A549 (cell line): ENCODE measurements at regions not wholly inside any gene's neighbourhood (a gene's known extent, or its start where the extent isn't known, plus 50 kb on each side); places are given as distances from the start of the nearest gene placed in this dataset.

Experiments used
- ATAC-seq, 2 experiments: fragments of 200-7000 bp in 1 of 2; fragments of >200 bp in 1 of 2; cut with Nextera tagmentation in 1 of 2; cut with Tn5 transposase in 1 of 2; 3 replicates each; pipeline versions ENCODE4 v1.8.0 to v1.9.1; 2018 to 2020; ENCODE audit warnings: mild to moderate bottlenecking in 1 of 2, moderate library complexity in 1 of 2
- CTCF ChIA-PET: fragments of 300-600 bp; sonication (Branson Sonifier 250); formaldehyde crosslinking; extraction: SDS; loops from one replicate; lab custom pipeline; 2021; ENCODE audit warnings: antibody characterized with exemption, inconsistent platforms; lab: Yijun Ruan, JAX
- POLR2A ChIA-PET: fragments of 350-600 bp; formaldehyde crosslinking; extraction: SDS; loops from one replicate; lab custom pipeline; 2021; ENCODE audit warnings: antibody characterized with exemption, inconsistent platforms; lab: Yijun Ruan, JAX
- DNase-seq, 2 experiments: peaks; one replicate each; pipeline versions ENCODE4 v3.0.0 to v3.0.0-alpha.2; 2011 to 2016; ENCODE audit warnings: low read depth in 1 of 2, low spot score in 1 of 2
- FAIRE-seq: peaks from 2 replicates; lab custom pipeline; 2011; peaks lifted over from hg19 to GRCh38; lab: Jason Lieb, UNC
- H3K27ac ChIP-seq, 2 experiments: fragments of >200 bp; sonication (Bioruptor Twin); formaldehyde crosslinking; 3 replicates each; pipeline ENCODE4 v1.5.1; 2016 to 2017
- H3K4me1 ChIP-seq: fragments of >200 bp; sonication (Bioruptor Twin); formaldehyde crosslinking; 3 replicates; pipeline ENCODE4 v1.6.1; 2016
- H3K4me2 ChIP-seq: fragments of >200 bp; sonication (Bioruptor Twin); formaldehyde crosslinking; 3 replicates; pipeline ENCODE4 v1.6.1; 2016
- H3K4me3 ChIP-seq: fragments of >200 bp; sonication (Bioruptor Twin); formaldehyde crosslinking; 3 replicates; pipeline ENCODE4 v1.5.1; 2016
- H3K9me3 ChIP-seq: fragments of >200 bp; sonication (Bioruptor Twin); formaldehyde crosslinking; 3 replicates; pipeline ENCODE4 v1.6.1; 2016
- BCL3 ChIP-seq: fragments of >200 bp; sonication (Bioruptor Twin); formaldehyde crosslinking; IDR thresholded peaks from 3 replicates; pipeline ENCODE4 v1.6.1; 2016
- CBX2 ChIP-seq: fragments of 200-600 bp; sonication (generic); IDR thresholded peaks from 2 replicates; pipeline ENCODE4 v1.6.1; 2016; ENCODE audit warnings: low read depth, mild to moderate bottlenecking, borderline replicate concordance
- CHD4 ChIP-seq: fragments of 200-600 bp; sonication (generic); IDR thresholded peaks from 2 replicates; pipeline ENCODE4 v1.6.1; 2016; ENCODE audit warnings: antibody characterized with exemption, mild to moderate bottlenecking, borderline replicate concordance
- CTCF ChIP-seq: fragments of >200 bp; sonication (Bioruptor Twin); formaldehyde crosslinking; IDR thresholded peaks from 3 replicates; pipeline ENCODE4 v1.5.1; 2016
- EHF ChIP-seq: fragments of 250-450 bp; sonication (Bioruptor Pico); IDR thresholded peaks from 2 replicates; pipeline ENCODE4 v1.5.0; 2020; ENCODE audit warnings: mild to moderate bottlenecking
- EHMT2 ChIP-seq: fragments of 200-600 bp; sonication (generic); IDR thresholded peaks from 2 replicates; pipeline ENCODE4 v1.6.1; 2016; ENCODE audit warnings: antibody characterized with exemption, low read depth, mild to moderate bottlenecking, moderate library complexity
- EP300 ChIP-seq, 2 experiments: fragments of >200 bp; sonication (Bioruptor Twin); formaldehyde crosslinking; IDR thresholded peaks; 2 replicates in 1 of 2; 3 replicates in 1 of 2; pipeline ENCODE4 v1.6.1; 2016 to 2017
- ESRRA ChIP-seq: fragments of 150-350 bp; IDR thresholded peaks from 2 replicates; pipeline ENCODE4 v1.6.1; 2014; ENCODE audit warnings: mild to moderate bottlenecking, low read length, borderline replicate concordance
- FOSL2 ChIP-seq, 2 experiments: fragments of 450-650 bp in 1 of 2; fragments of >200 bp in 1 of 2; sonication (Bioruptor Twin) in 1 of 2; formaldehyde crosslinking; IDR thresholded peaks; 2 replicates each; pipeline versions ENCODE4 v1.5.0 to v1.6.1; 2016 to 2020; ENCODE audit warnings: mild to moderate bottlenecking in 1 of 2, moderate library complexity in 1 of 2
- GATA3 ChIP-seq: IDR thresholded peaks from 2 replicates; pipeline ENCODE4 v1.6.1; 2012; ENCODE audit warnings: borderline replicate concordance
- HES2 ChIP-seq: fragments of >200 bp; sonication (Bioruptor Twin); formaldehyde crosslinking; IDR thresholded peaks from 2 replicates; pipeline ENCODE4 v1.6.1; 2016
- HEYL ChIP-seq: fragments of 250-450 bp; sonication (Bioruptor Pico); IDR thresholded peaks from 2 replicates; pipeline ENCODE4 v1.8.0; 2021; ENCODE audit warnings: mild to moderate bottlenecking, moderate library complexity
- HOXA7 ChIP-seq: fragments of 250-450 bp; sonication (Bioruptor Pico); IDR thresholded peaks from 2 replicates; pipeline ENCODE4 v1.5.0; 2020; ENCODE audit warnings: mild to moderate bottlenecking, moderate library complexity
- HOXB13 ChIP-seq: fragments of 250-450 bp; sonication (Bioruptor Pico); IDR thresholded peaks from 2 replicates; pipeline ENCODE4 v1.5.0; 2020; ENCODE audit warnings: low read depth, mild to moderate bottlenecking, moderate library complexity
- JUNB ChIP-seq: fragments of >200 bp; sonication (Bioruptor Twin); formaldehyde crosslinking; IDR thresholded peaks from 2 replicates; pipeline ENCODE4 v1.6.1; 2016
- KDM1A ChIP-seq: fragments of 200-600 bp; sonication (generic); IDR thresholded peaks from 2 replicates; pipeline ENCODE4 v1.6.1; 2016; ENCODE audit warnings: low read depth, mild to moderate bottlenecking
- PHF8 ChIP-seq: fragments of 200-600 bp; sonication (generic); IDR thresholded peaks from 2 replicates; pipeline ENCODE4 v1.6.1; 2016; ENCODE audit warnings: low read depth, mild to moderate bottlenecking, antibody characterized with exemption, moderate library complexity, borderline replicate concordance
- POLR2A ChIP-seq: IDR thresholded peaks from 2 replicates; pipeline ENCODE4 v1.6.1; 2012; ENCODE audit warnings: mild to moderate bottlenecking, low read length
- RCOR1 ChIP-seq: fragments of 150-350 bp; IDR thresholded peaks from 2 replicates; pipeline ENCODE4 v1.6.1; 2014; ENCODE audit warnings: antibody characterized with exemption, low read length, low read depth
- RFX5 ChIP-seq: fragments of 450-650 bp; IDR thresholded peaks from 2 replicates; pipeline ENCODE4 v1.7.1; 2014; ENCODE audit warnings: antibody characterized with exemption, mild to moderate bottlenecking, moderate library complexity
- ZNF302 ChIP-seq: fragments of 250-450 bp; sonication (Bioruptor Pico); IDR thresholded peaks from 2 replicates; pipeline ENCODE4 v1.9.0; 2021; ENCODE audit warnings: inconsistent platforms, mild to moderate bottlenecking, moderate library complexity
- ZSCAN20 ChIP-seq: fragments of 250-450 bp; sonication (Bioruptor Pico); IDR thresholded peaks from 2 replicates; pipeline ENCODE4 v1.8.0; 2022; ENCODE audit warnings: mild to moderate bottlenecking, moderate library complexity
- WGBS: methylation state at CpG from one replicate; pipeline ENCODE4 v1.1.6; 2017; ENCODE audit errors: missing lambda C conversion rate; 5-methylcytosine and 5-hydroxymethylcytosine counted together

GRCh38 chr11:88402784-88403183 lies 65.2 kb upstream of the CTSC start (continued):
- TF ChIP-seq JUNB (no peak), CTCF (no peak), GATA3 (no peak), EP300 (IDR thresholded peaks at IDR 0.05) (no peak)
- TF ChIP-seq, all 56 proteins: peak for 0

- Histone ChIP-seq H3K4me3 (no peak overlapping the region), H3K27ac (peak overlapping the region; percentile 53 to 61), H3K4me2 (peak overlapping the region; percentile 62), H3K9me3 (no peaks in the 10 kb centered on the region), H3K4me1 (peaks cover 37% of the 10 kb centered on the region)
- WGBS = 6% methylated on average over 2 of the region's 2 CpGs
- ATAC-seq (peak in 1 of 2 experiments; percentile 70; a peak in 3 of 6 replicates), DNase-seq (peak; percentile 9 to 40), FAIRE-seq (no peak)
- CTCF ChIA-PET = interaction anchor here (0.9 kb wide), 1 partner anchor 12 kb away, joined by 3 read pairs; no protein-coding TSS in a partner anchor
- no peak for TF ChIP-seq EHF (CRISPR knock-in tag)
- peak; percentile 30; the same call in 1 of the 2 replicates for TF ChIP-seq GATA3
- TF ChIP-seq HOXB13 (CRISPR knock-in tag) = no peak
- no peak for TF ChIP-seq HOXA7 (CRISPR knock-in tag)
- no peak for TF ChIP-seq POLR2A
- 0 out of 2 replicates have a peak, but pooled peaks have one; percentile 13 for TF ChIP-seq JUNB
- TF ChIP-seq FOSL2 (IDR thresholded peaks at IDR 0.05) = no peak
- peak; percentile 33 for TF ChIP-seq FOSL2 (CRISPR knock-in tag; IDR thresholded peaks at IDR 0.05)
- TF ChIP-seq ESRRA = no peak
- no peak for TF ChIP-seq ZSCAN20 (CRISPR knock-in tag)
- no peak for TF ChIP-seq EHMT2
- no peak for TF ChIP-seq RCOR1
- no peak for TF ChIP-seq ZNF302 (CRISPR knock-in tag)
- TF ChIP-seq CHD4 = no peak
- no peak for TF ChIP-seq EP300 (IDR thresholded peaks at IDR 0.05)
- TF ChIP-seq BCL3 = 0 out of 3 replicates have a peak, but pooled peaks have one; percentile 26
- no peak for TF ChIP-seq RFX5
- TF ChIP-seq KDM1A = no peak
- TF ChIP-seq HEYL (CRISPR knock-in tag) = no peak
- no peak for TF ChIP-seq CBX2
- TF ChIP-seq PHF8 = no peak
- no peak for TF ChIP-seq HES2
- POLR2A ChIA-PET = interaction anchor here (1.2 kb wide), 1 partner anchor 64 kb away, joined by 3 read pairs; no protein-coding TSS in a partner anchor
Measured at GRCh38 chr11:88402192-88402715, 64.7 kb upstream of the CTSC start.
